CD4-positive, alpha-beta T cell (primary cell): ENCODE measurements at regions not wholly inside any gene's neighbourhood (a gene's known extent, or its start where the extent isn't known, plus 50 kb on each side); places are given as distances from the start of the nearest gene placed in this dataset.

ENCODE experiments used
- ATAC-seq: fragments of 200-7000 bp; cut with Tn5 transposase; one replicate; pipeline ENCODE4 v1.10.0; 2022; ENCODE audit warnings: mild to moderate bottlenecking; ENCODE audit not compliant: poor library complexity
- CTCF ChIA-PET: fragments of 350-600 bp; sonication (Branson Sonifier 250); formaldehyde crosslinking; loops from one replicate; lab custom pipeline; 2021; ENCODE audit warnings: antibody characterized with exemption, inconsistent platforms; lab: Charles Lee
- POLR2A ChIA-PET: fragments of 350-600 bp; sonication (Branson Sonifier 250); formaldehyde crosslinking; loops from one replicate; lab custom pipeline; 2021; ENCODE audit warnings: antibody characterized with exemption, inconsistent platforms; lab: Charles Lee
- DNase-seq, 14 experiments: peaks; one replicate each; pipeline ENCODE4 v3.0.0-alpha.2; 2013 to 2020; ENCODE audit warnings: mixed read lengths in 2 of 14
- H3K27ac ChIP-seq, 2 donors: one replicate each; pipeline versions ENCODE4 v1.5.1 to v1.7.0; 2013; ENCODE audit warnings: low read length in 2 of 2, low read depth in 1 of 2, mild to moderate bottlenecking in 1 of 2
- H3K27me3 ChIP-seq, 2 experiments: 1 replicate in 1 of 2; 2 replicates in 1 of 2; pipeline versions ENCODE4 v1.6.1 to v1.7.0; 2013; ENCODE audit warnings: low read length in 2 of 2, control low read depth in 1 of 2, mild to moderate bottlenecking in 1 of 2, moderate library complexity in 1 of 2; ENCODE audit not compliant: insufficient read depth in 2 of 2, control insufficient read depth in 1 of 2
- H3K36me3 ChIP-seq: one replicate; pipeline ENCODE4 v1.6.1; 2013; ENCODE audit warnings: low read length, control low read depth; ENCODE audit not compliant: insufficient read depth
- H3K4me1 ChIP-seq: one replicate; pipeline ENCODE4 v1.6.1; 2013; ENCODE audit warnings: low read length, control low read depth; ENCODE audit not compliant: insufficient read depth
- H3K4me3 ChIP-seq: one replicate; pipeline ENCODE4 v1.5.1; 2013; ENCODE audit warnings: mild to moderate bottlenecking, low read length, moderate library complexity
- H3K9me3 ChIP-seq, 2 experiments: 1 replicate in 1 of 2; 2 replicates in 1 of 2; pipeline versions ENCODE4 v1.6.1 to v1.7.0; 2013; ENCODE audit warnings: low read length in 2 of 2, mild to moderate bottlenecking in 2 of 2, control low read depth in 1 of 2, moderate library complexity in 1 of 2; ENCODE audit not compliant: control insufficient read depth in 1 of 2, insufficient read depth in 1 of 2
- H3K27ac Mint-ChIP-seq: one replicate; pipeline ENCODE4 v1.8.0; 2020; ENCODE audit warnings: mixed read lengths
- H3K27me3 Mint-ChIP-seq: one replicate; pipeline ENCODE4 v1.8.0; 2021; ENCODE audit warnings: mixed read lengths
- H3K36me3 Mint-ChIP-seq: one replicate; pipeline ENCODE4 v1.8.0; 2021; ENCODE audit warnings: low read depth, mixed read lengths
- H3K4me1 Mint-ChIP-seq: one replicate; pipeline ENCODE4 v1.8.0; 2021; ENCODE audit warnings: low read depth, mixed read lengths
- H3K4me3 Mint-ChIP-seq: one replicate; pipeline ENCODE4 v1.8.0; 2020; ENCODE audit warnings: mild to moderate bottlenecking, mixed read lengths
- H3K9me3 Mint-ChIP-seq: one replicate; pipeline ENCODE4 v1.8.0; 2020; ENCODE audit warnings: mixed read lengths
- intact Hi-C, 2 experiments: fragments of 100-400 bp; cut with DNase I in 1 of 2; cut with micrococcal nuclease in 1 of 2; formaldehyde crosslinking; loops; one replicate each; pipeline versions ENCODE4 v1.15.1 to v1.9.0; 2023 to 2025; cut with DNase I, micrococcal nuclease
- TF ChIP-seq, protein P1 (sequence below): fragments of 200-600 bp; IDR thresholded peaks from one replicate; pipeline ENCODE4 v1.8.0; 2022; ENCODE audit warnings: antibody characterized with exemption, mild to moderate bottlenecking

DNA sequence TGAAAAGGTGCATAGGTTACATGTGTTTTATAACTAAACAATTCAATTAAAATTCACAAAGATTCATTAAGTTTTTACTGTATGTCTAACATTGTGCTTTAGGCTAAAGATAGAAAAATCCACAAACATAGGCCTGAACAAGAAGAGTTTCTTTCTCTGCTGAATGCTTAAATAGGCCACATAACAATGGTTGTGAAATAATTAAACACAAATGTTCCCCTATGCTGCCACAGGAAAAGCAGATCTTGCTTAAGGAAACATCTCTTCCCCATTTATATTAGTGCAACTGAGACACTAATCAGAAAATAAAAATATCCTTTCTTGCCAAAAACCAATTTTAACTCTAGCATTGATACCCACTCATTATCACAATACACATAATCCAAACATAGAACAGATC lies 725.4 kb upstream of the DPPA4 start:
- no peaks in the 10 kb centered on the region for H3K36me3 ChIP-seq
- no peak overlapping the region for H3K27ac ChIP-seq
- H3K9me3 ChIP-seq = no peaks in the 10 kb centered on the region
- Mint-ChIP-seq H3K36me3 (no peaks in the 10 kb centered on the region), H3K4me3 (no peak overlapping the region), H3K9me3 (no peaks in the 10 kb centered on the region), H3K4me1 (no peaks in the 10 kb centered on the region), H3K27ac (no peak overlapping the region), H3K27me3 (no peaks in the 10 kb centered on the region)
- intact Hi-C loops = no loop called here
- DNase-seq (no peak), ATAC-seq (no peak)
- no peaks in the 10 kb centered on the region for H3K27me3 ChIP-seq
- no peak overlapping the region for H3K4me3 ChIP-seq
- TF ChIP-seq, protein P1, sequence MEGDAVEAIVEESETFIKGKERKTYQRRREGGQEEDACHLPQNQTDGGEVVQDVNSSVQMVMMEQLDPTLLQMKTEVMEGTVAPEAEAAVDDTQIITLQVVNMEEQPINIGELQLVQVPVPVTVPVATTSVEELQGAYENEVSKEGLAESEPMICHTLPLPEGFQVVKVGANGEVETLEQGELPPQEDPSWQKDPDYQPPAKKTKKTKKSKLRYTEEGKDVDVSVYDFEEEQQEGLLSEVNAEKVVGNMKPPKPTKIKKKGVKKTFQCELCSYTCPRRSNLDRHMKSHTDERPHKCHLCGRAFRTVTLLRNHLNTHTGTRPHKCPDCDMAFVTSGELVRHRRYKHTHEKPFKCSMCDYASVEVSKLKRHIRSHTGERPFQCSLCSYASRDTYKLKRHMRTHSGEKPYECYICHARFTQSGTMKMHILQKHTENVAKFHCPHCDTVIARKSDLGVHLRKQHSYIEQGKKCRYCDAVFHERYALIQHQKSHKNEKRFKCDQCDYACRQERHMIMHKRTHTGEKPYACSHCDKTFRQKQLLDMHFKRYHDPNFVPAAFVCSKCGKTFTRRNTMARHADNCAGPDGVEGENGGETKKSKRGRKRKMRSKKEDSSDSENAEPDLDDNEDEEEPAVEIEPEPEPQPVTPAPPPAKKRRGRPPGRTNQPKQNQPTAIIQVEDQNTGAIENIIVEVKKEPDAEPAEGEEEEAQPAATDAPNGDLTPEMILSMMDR = no peak
- POLR2A ChIA-PET = no interaction called here
- CTCF ChIA-PET = no interaction called here
- H3K4me1 ChIP-seq = no peaks in the 10 kb centered on the region

DNA sequence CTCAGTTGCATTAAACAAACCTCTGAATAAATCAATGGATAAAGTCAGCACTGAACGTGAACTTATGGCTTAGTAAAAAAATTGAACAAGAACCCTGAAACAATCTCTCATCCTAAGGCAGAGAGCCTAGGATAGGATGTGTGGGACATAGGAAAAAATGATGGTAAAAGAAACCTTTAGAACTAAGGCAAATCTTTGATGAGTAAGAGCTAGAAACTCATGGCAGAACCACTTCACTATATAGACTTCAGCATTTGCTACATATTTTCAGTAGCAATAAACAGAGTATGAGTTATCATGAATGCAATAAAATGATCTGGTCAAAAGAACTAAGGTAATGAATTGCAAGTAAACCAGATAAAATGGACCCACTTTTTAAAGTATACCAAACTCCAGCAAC lies 725.8 kb upstream of the DPPA4 start:
- no peak overlapping the region for H3K4me3 Mint-ChIP-seq
- Histone ChIP-seq H3K4me1 (no peaks in the 10 kb centered on the region), H3K36me3 (no peaks in the 10 kb centered on the region), H3K27ac (no peak overlapping the region), H3K27me3 (no peaks in the 10 kb centered on the region), H3K4me3 (no peak overlapping the region), H3K9me3 (no peaks in the 10 kb centered on the region)
- no peak overlapping the region for H3K27ac Mint-ChIP-seq
- intact Hi-C loops = no loop called here
- DNase-seq = no peak
- POLR2A ChIA-PET = no interaction called here
- H3K36me3 Mint-ChIP-seq = no peaks in the 10 kb centered on the region
- no peaks in the 10 kb centered on the region for H3K27me3 Mint-ChIP-seq
- H3K4me1 Mint-ChIP-seq = no peaks in the 10 kb centered on the region
- TF ChIP-seq, protein P1 = no peak
- no peaks in the 10 kb centered on the region for H3K9me3 Mint-ChIP-seq
- CTCF ChIA-PET = no interaction called here
- no peak for ATAC-seq

GRCh38 chr3:110066206-110066605 lies 728.9 kb upstream of the DPPA4 start:
- Mint-ChIP-seq H3K9me3 (no peaks in the 10 kb centered on the region), H3K27me3 (no peaks in the 10 kb centered on the region), H3K36me3 (no peaks in the 10 kb centered on the region), H3K27ac (no peak overlapping the region), H3K4me3 (no peak overlapping the region), H3K4me1 (no peaks in the 10 kb centered on the region)
- DNase-seq (no peak), ATAC-seq (no peak)
- Histone ChIP-seq H3K36me3 (no peaks in the 10 kb centered on the region), H3K27ac (no peak overlapping the region), H3K27me3 (no peaks in the 10 kb centered on the region), H3K4me1 (no peaks in the 10 kb centered on the region), H3K4me3 (no peak overlapping the region), H3K9me3 (no peaks in the 10 kb centered on the region)
- ChIA-PET CTCF (interaction anchor here (1.2 kb wide), 1 partner anchor 10 kb away, joined by 5 read pairs; no protein-coding TSS in a partner anchor), POLR2A (no interaction called here)
- TF ChIP-seq, protein P1 = no peak
- intact Hi-C loops = no loop called here
